Non-pigmented ciliary epithelial cell (primary cell): ENCODE measurements at regions not wholly inside any gene's neighbourhood (a gene's known extent, or its start where the extent isn't known, plus 50 kb on each side); places are given as distances from the start of the nearest gene placed in this dataset.
A peak's percentile ranks its signal among the peaks of the same experiment; 100 is the strongest.
"Not testable (repeated sequence)": the region's sequence is repeated elsewhere in the genome, so short reads cannot be mapped to it uniquely, and the experiment has no call there.

Experiments used
- DNase-seq: peaks from one replicate; pipeline ENCODE4 v3.0.0-alpha.2; 2010; ENCODE audit warnings: low read depth

GRCh38 chr9:42434844-42435714 lies 251.6 kb downstream of the SPATA31A6 start:
- not testable (repeated sequence) for DNase-seq

GRCh38 chr9:42435715-42436342 lies 252.4 kb downstream of the SPATA31A6 start:
- DNase-seq: not testable (repeated sequence)

- not testable (repeated sequence) for DNase-seq
Measured at GRCh38 chr9:42437057-42437759, 253.7 kb downstream of the SPATA31A6 start.

DNA sequence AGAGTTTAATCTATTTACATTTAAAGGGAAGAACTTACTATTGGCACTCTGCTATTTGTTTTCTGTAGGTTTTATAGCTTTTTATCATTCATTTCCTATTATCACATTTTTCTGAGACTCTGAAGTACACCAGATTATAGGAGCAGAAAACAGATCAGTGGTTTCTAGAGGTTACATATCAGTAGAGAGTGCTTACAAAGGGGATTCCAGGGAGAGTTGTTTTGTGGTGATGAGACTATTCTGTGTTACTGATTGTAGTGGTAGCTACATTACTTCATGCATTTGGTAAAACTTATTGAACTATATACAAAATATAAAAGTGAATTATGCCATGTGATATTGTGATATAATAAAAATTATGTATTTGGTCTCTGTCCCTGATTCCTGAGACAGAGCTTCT lies 259.2 kb downstream of the SPATA31A6 start:
- DNase-seq: not testable (repeated sequence)

DNA sequence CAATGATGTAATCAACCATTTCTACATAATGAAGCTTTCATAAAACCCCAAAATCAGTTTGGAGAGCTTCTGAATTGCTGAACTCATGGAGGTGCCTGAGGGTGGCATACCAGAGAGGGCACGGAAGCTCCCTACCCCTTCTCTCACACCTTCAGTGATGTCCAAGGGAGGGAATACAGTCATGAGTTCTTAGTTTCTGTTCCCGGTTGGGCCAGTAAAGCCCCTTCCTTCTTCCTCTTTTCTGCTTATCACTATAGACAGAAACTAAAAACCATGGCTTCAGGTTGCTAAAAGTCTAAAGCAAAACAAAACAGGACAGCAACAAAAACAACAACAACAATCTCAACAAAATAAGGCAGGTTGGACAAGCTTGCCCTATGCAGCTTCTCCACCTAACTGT lies 260.0 kb downstream of the SPATA31A6 start:
- not testable (repeated sequence) for DNase-seq

DNA sequence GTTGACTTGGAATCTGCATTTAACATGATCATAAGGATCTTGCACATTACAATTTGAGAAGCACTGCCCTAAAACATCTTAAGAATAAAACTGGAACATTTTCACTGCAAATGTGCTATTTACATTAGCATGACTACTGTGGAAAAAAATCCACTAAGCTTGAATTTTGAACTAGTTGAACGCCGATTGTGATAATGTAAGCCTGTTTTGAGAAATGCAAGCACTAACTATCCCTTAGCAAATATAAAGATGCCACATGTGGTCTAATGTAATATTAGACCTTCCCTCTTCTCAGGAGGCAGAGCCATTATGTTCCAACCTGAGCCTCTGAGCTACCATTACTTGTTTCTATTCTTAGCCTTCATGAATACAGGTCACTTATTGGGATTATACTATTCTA lies 278.0 kb downstream of the SPATA31A6 start:
- DNase-seq: not testable (repeated sequence)

DNA sequence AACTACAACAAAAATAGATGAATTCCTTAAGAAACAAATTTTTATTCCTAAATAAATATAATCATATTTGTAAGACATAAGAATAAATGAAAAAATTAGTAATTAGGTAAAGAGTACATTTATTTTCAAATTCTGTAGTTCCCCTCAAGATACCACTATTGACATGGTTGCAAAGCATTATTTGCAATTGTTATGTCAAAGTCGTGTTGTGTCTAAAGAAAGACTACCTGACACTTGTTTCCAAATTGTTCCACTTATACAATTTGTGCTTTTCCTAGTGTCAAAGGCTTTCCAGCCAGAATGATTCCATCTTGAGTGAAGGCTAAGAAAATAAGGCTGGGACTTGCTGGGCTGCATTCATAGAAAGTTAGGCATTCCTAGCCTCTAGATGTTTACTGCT lies 278.4 kb downstream of the SPATA31A6 start:
- not testable (repeated sequence) for DNase-seq

GRCh38 chr9:42463981-42464380 lies 280.5 kb downstream of the SPATA31A6 start:
- DNase-seq: not testable (repeated sequence)

DNA sequence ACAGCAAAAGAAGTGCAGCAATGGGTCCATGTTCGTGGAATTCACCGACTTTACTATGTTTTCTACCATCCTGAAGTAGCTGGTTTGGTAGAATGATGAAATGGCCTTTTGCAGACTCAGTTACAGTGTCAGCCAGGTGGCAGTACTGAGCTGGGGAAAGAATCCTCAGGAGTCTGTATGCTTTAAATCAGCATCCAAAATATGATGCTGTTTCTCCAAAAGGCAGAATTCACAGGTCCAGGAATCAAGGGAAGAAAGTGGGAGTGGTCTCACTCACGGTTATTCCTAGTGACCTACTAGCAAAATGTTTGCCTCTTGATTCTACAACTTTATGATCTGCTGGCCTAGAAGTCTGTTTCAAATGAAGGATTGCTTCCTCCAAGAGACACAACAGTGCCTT lies 287.1 kb downstream of the SPATA31A6 start:
- DNase-seq: not testable (repeated sequence)

GRCh38 chr9:42490989-42491388 lies 307.5 kb downstream of the SPATA31A6 start:
- DNase-seq: not testable (repeated sequence)

GRCh38 chr9:42502620-42503264 lies 319.3 kb downstream of the SPATA31A6 start:
- not testable (repeated sequence) for DNase-seq

- not testable (repeated sequence) for DNase-seq
Measured at GRCh38 chr9:42508111-42508510, 324.7 kb downstream of the SPATA31A6 start.

DNA sequence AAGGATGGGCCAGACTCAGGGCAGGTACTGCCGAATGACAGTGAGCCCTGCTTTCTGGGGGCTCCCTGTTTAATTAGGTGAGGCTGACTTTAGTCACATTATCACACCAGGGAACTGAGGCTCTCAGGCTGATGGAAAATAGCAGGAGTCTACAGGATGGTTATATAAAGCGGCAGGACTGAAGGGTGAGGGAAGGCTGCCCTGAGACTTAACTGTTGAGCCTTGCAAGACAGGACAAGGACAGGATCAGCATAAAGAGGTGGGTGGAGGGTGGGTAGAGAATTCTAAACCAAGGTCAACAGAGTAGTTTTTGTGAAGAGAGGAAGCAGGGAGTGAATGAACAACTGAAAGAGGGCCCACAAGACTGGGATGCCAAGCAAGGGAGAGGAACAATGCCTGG lies 330.1 kb downstream of the SPATA31A6 start:
- not testable (repeated sequence) for DNase-seq

DNA sequence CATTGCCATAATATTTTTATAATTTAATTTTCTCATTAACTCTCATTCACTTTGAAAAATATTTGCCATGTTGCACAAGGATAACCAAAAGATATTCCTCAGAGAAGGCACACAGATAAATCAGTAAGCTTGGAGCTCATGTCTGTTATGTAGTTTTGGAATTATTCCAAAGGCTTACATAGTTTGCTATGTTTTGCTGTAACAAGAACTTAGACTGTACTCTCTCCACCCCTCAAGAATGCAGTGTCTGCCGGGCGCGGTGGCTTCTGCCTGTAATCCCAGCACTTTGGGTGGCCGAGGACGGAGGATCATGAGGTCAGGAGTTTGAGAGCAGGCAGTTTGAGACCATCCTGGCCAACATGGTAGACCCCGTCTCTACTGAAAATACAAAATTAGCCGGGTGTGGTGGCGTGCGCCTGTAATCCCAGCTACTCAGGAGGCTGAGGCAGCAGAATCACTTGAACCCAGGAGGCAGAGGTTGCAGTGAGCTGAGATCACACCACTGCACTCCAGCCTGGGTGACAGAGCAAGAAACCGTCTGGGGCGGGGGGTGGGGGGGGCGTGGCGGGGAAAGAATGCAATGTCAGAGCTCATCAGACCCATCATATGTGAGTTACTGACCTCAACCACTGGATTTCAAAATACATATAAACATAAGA lies 351.0 kb downstream of the SPATA31A6 start:
- DNase-seq: peak; percentile 75

DNA sequence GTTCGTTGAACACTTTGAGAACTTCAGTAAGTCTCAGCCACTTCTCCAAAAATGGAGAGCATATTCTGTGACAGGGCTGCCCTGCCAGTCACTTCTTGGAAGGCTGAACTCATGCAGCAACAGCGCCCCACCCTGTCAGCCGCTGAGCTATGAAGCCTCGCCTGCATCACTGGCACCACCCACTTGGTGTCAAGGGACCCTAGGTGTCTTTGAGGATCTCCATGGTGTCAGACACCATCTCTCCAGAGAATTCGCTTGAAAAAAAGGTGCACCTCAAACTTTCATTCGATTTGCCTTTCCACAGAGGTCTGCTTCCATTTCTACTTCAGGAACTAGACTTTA lies 351.5 kb downstream of the SPATA31A6 start:
- DNase-seq: not testable (repeated sequence)

GRCh38 chr9:42550789-42551357 lies 367.4 kb downstream of the SPATA31A6 start:
- not testable (repeated sequence) for DNase-seq

DNA sequence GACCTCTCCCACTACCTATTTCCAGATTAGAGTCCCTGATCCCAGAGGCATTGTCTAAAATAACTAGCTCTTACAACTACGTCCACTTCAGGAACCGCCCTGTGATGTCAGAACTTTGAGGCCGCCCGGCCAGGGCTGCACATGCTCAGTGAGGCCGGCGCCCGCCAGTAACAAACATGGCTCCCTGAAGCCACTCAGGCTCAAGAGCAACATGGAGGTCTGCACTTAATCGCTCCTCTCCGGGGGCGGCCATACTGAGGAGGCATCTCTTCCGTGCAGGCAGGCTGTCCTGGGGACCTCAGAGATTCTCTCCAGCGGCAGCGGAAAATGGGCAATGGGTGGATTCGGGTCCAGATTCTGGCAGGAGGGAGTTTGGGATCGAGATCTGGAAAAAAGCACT lies 385.1 kb downstream of the SPATA31A6 start:
- DNase-seq: not testable (repeated sequence)

DNA sequence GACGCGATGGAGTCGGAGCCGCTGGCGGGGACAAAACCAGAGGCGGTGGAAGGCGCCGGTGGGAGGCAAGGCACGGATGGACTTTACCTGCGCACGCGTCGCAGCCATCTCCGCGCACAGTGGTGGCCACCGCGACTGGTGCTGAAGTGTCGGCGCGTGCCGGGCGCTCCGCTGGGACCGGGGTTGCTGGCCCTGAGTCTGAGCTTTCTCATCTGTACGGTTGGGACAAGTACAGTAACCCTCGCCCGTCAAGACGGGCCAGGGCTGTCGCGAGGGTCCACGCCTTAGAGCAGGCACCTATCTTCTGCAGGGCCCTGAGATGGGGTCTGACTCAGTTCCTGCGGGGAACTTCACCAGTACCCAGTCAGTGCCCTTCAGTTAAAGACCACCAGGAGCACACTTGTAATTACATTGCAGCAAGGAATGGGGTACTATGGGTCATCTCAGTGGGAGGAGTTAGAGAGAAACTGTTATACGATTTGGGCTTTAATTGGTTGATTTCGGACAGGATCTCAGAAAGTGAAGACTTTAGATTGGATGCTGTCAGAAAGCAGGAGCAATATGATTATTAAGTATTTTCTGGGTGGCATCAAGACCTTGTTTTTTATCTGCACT lies 385.6 kb downstream of the SPATA31A6 start:
- not testable (repeated sequence) for DNase-seq

GRCh38 chr9:42577851-42578250 lies 394.4 kb downstream of the SPATA31A6 start:
- DNase-seq: not testable (repeated sequence)
